Parathyroid adenoma (tissue), 2 donors: ENCODE measurements at regions not wholly inside any gene's neighbourhood (a gene's known extent, or its start where the extent isn't known, plus 50 kb on each side); places are given as distances from the start of the nearest gene placed in this dataset.
"Not testable (repeated sequence)": the region's sequence is repeated elsewhere in the genome, so short reads cannot be mapped to it uniquely, and the experiment has no call there.

Experiments used
- H2AFZ ChIP-seq: fragments of 300-600 bp; sonication (generic); one replicate; pipeline ENCODE4 v1.7.0; 2017; ENCODE audit warnings: antibody characterized with exemption, mild to moderate bottlenecking
- H3K27ac ChIP-seq: fragments of 300-600 bp; sonication (generic); one replicate; pipeline ENCODE4 v1.7.0; 2017
- H3K27me3 ChIP-seq: fragments of 300-600 bp; sonication (generic); one replicate; pipeline ENCODE4 v1.7.0; 2017; ENCODE audit warnings: low read length; ENCODE audit not compliant: control insufficient read depth, insufficient read depth
- H3K36me3 ChIP-seq: fragments of 300-600 bp; sonication (generic); one replicate; pipeline ENCODE4 v1.7.0; 2017; ENCODE audit warnings: low read length; ENCODE audit not compliant: control insufficient read depth, insufficient read depth
- H3K4me1 ChIP-seq: fragments of 300-600 bp; sonication (generic); one replicate; pipeline ENCODE4 v1.7.0; 2017; ENCODE audit warnings: control low read depth
- H3K4me2 ChIP-seq: fragments of 300-600 bp; sonication (generic); one replicate; pipeline ENCODE4 v1.7.0; 2017; ENCODE audit warnings: low read length
- H3K4me3 ChIP-seq: fragments of 300-600 bp; sonication (generic); one replicate; pipeline ENCODE4 v1.7.0; 2017; ENCODE audit warnings: low read depth, low read length
- H3K79me2 ChIP-seq: fragments of 300-600 bp; sonication (generic); one replicate; pipeline ENCODE4 v1.7.0; 2017; ENCODE audit warnings: control low read depth
- H3K9ac ChIP-seq: fragments of 300-600 bp; sonication (generic); one replicate; pipeline ENCODE4 v1.7.0; 2017; ENCODE audit warnings: mild to moderate bottlenecking
- H3K9me3 ChIP-seq: fragments of 300-600 bp; sonication (generic); one replicate; pipeline ENCODE4 v1.7.0; 2017; ENCODE audit warnings: low read length; ENCODE audit not compliant: control insufficient read depth
- donor health status: primary hyperparathyroidism.

DNA sequence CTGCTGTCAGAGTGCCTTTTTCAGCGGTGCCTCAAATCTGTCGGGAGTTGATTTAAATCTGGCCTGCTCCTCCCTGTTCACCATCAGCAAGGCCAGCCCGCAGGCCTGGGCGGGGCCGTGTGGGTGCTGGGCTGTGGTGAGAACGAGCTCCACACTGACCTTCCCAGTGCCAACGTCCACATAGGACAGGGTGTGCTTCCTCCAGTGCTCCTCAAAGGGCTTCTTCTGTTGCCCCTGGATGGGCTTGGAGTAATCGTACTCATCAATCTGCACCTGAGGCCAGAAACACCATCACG lies 50.2 kb upstream of the LPCAT1 start:
- H3K4me3 ChIP-seq, H2AFZ ChIP-seq, H3K4me2 ChIP-seq, H3K4me1 ChIP-seq, H3K27ac ChIP-seq, H3K27me3 ChIP-seq, H3K36me3 ChIP-seq, H3K79me2 ChIP-seq, H3K9ac ChIP-seq, H3K9me3 ChIP-seq: not testable (repeated sequence)

DNA sequence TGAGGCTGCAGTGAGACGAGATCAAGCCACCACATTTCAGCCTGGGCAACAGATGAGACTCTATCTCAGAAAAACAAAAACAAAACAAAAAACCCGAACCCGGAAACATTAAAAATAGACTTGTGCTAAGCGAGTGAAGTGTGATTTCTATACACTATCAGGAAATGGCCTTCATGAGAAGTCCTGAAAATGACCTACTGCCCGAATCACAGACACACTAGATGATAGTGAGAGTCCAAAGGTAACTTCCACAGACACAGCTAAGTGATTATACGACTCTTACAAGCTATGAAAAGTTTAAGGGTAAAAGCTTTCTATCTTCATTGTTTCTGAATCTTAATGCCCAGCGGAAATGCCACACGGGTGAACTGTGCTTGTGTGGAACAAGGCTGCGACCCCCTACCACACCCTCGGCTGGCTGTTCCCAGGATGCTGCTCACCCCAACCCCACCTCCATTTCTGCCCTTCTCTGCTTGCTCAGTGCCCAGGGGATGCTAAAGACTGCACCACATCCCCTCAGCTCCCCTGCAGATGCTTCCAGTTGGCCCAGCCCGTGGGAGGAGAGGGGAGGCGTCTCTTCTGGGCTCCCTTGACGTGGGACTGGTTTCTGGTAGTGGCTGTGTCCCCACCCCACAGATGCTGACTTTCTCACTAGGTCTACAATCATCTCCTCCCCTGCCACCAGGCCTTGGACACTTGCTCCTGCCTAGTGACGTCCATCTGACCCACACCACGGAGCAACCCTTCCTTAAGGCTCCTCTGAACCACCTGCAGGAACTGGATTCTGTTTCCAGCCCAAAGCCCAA lies 49.7 kb upstream of the LPCAT1 start:
- not testable (repeated sequence) for H3K36me3 ChIP-seq, H3K9me3 ChIP-seq, H3K27me3 ChIP-seq, H3K27ac ChIP-seq, H3K4me1 ChIP-seq, H3K4me3 ChIP-seq, H3K9ac ChIP-seq, H2AFZ ChIP-seq, H3K79me2 ChIP-seq, H3K4me2 ChIP-seq
